ENCODE measurements at regions not wholly inside any gene's neighbourhood (a gene's known extent, or its start where the extent isn't known, plus 50 kb on each side); places are given as distances from the start of the nearest gene placed in this dataset.
"Not testable (repeated sequence)": the region's sequence is repeated elsewhere in the genome, so short reads cannot be mapped to it uniquely, and the experiment has no call there.

DNA sequence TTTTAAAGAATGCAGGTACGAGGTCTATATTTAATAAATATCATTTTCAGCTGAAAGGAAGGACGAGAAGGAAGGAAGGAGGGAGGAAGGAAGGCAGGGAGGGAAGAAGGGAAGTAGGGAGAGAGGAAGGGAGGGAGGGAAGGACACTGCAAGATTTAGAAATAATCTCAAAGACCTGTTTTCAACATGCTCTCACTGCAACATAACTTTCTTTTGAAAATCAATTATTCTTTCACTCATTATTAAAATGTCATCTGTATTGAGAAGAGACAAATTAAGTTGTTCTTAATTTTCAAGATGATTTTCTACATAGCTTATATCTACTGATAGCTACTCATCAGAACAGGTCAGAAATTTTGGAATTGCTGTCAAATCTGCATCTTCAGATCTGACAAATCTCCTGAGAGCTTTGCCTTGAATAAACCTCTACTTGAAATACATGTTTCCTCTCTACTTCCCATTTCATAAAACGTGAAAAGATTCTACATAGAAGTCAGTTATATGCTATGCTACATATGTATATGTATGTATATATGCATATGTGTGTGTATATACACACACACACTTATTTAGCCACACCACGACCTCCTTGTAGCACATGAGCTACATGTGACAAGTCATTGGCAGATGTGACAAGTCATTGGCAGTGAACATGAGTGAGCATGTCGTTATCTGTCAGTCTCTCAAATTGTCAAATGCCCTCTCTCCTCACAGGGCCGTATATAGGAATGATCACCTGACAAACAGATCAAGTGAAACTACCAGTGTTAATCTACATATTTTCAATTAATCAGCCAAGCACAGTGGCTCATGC is 241.6 kb downstream of the LY86 start:
- H3K27me3 Mint-ChIP-seq (ENCODE audit: low read depth): peaks cover 31% of the 10 kb centered on the region
- H3K4me3 Mint-ChIP-seq: no peak overlapping the region
- no peaks in the 10 kb centered on the region for H3K9me3 Mint-ChIP-seq
- H3K4me1 Mint-ChIP-seq (ENCODE audit: low read depth): peaks cover 11% of the 10 kb centered on the region
- no peak overlapping the region for H3K27ac Mint-ChIP-seq
- H3K36me3 Mint-ChIP-seq (ENCODE audit: low read depth): no peaks in the 10 kb centered on the region
- DNase-seq (ENCODE audit: low spot score): no peak

DNA sequence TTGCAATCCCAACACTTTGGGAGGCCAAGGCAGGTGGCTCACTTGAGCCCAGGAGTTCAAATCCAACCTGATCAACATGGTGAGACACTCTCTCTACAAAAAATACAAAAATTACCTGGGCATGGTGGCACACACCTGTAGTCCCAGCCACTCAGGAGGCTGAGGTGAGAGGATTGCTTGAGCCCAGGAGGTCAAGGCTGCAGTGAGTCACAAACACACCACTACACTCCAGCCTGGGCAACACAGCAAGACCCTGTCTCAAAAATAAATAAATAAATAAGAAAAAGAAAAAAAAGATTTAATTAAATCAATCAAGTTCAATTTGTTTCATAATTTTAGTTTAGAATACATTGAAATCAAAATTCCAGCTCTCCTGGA is 242.2 kb downstream of the LY86 start:
- not testable (repeated sequence) for H3K4me3 Mint-ChIP-seq; H3K36me3 Mint-ChIP-seq (ENCODE audit: low read depth); DNase-seq (ENCODE audit: low spot score); H3K27ac Mint-ChIP-seq; H3K9me3 Mint-ChIP-seq
- H3K4me1 Mint-ChIP-seq (ENCODE audit: low read depth): peaks cover 11% of the 10 kb centered on the region
- H3K27me3 Mint-ChIP-seq (ENCODE audit: low read depth): peaks cover 32% of the 10 kb centered on the region

GRCh38 chr6:6832439-6832838 is 243.9 kb downstream of the LY86 start:
- H3K9me3 Mint-ChIP-seq: no peaks in the 10 kb centered on the region
- no peak overlapping the region for H3K27ac Mint-ChIP-seq
- H3K36me3 Mint-ChIP-seq (ENCODE audit: low read depth): no peaks in the 10 kb centered on the region
- H3K27me3 Mint-ChIP-seq (ENCODE audit: low read depth): peaks cover 37% of the 10 kb centered on the region
- DNase-seq (ENCODE audit: low spot score): no peak
- H3K4me1 Mint-ChIP-seq (ENCODE audit: low read depth): peaks cover under 1% of the 10 kb centered on the region
- no peak overlapping the region for H3K4me3 Mint-ChIP-seq

GRCh38 chr6:6834356-6835222 is 246.1 kb downstream of the LY86 start:
- Mint-ChIP-seq H3K27me3 (ENCODE audit: low read depth) (peaks cover 47% of the 10 kb centered on the region), H3K4me3 (no peak overlapping the region), H3K4me1 (ENCODE audit: low read depth) (no peaks in the 10 kb centered on the region), H3K27ac (no peak overlapping the region), H3K9me3 (no peaks in the 10 kb centered on the region), H3K36me3 (ENCODE audit: low read depth) (no peaks in the 10 kb centered on the region)
- DNase-seq (ENCODE audit: low spot score): no peak

DNA sequence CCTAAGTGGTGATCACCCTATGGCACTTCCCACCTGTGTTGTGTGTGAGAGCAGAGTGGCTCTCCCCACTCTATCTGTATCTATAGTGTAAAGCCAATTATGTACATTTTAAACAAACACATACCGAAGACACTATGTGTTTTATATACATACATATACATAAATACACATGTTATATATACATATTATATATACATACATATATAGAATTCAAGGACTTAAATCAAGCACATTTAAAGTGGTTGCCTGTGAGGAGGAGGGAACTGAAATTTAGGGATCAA is 246.6 kb downstream of the LY86 start:
- no peaks in the 10 kb centered on the region for H3K9me3 Mint-ChIP-seq
- no peak overlapping the region for H3K27ac Mint-ChIP-seq
- H3K4me3 Mint-ChIP-seq: no peak overlapping the region
- H3K4me1 Mint-ChIP-seq (ENCODE audit: low read depth): no peaks in the 10 kb centered on the region
- peaks cover 45% of the 10 kb centered on the region for H3K27me3 Mint-ChIP-seq (ENCODE audit: low read depth)
- DNase-seq (ENCODE audit: low spot score): no peak
- H3K36me3 Mint-ChIP-seq (ENCODE audit: low read depth): no peaks in the 10 kb centered on the region

GRCh38 chr6:6836609-6837406 is 248.3 kb downstream of the LY86 start:
- H3K9me3 Mint-ChIP-seq: no peaks in the 10 kb centered on the region
- H3K27me3 Mint-ChIP-seq (ENCODE audit: low read depth): peaks cover 48% of the 10 kb centered on the region
- H3K4me1 Mint-ChIP-seq (ENCODE audit: low read depth): no peaks in the 10 kb centered on the region
- no peak for DNase-seq (ENCODE audit: low spot score)
- no peak overlapping the region for H3K27ac Mint-ChIP-seq
- H3K36me3 Mint-ChIP-seq (ENCODE audit: low read depth): no peaks in the 10 kb centered on the region
- no peak overlapping the region for H3K4me3 Mint-ChIP-seq

DNA sequence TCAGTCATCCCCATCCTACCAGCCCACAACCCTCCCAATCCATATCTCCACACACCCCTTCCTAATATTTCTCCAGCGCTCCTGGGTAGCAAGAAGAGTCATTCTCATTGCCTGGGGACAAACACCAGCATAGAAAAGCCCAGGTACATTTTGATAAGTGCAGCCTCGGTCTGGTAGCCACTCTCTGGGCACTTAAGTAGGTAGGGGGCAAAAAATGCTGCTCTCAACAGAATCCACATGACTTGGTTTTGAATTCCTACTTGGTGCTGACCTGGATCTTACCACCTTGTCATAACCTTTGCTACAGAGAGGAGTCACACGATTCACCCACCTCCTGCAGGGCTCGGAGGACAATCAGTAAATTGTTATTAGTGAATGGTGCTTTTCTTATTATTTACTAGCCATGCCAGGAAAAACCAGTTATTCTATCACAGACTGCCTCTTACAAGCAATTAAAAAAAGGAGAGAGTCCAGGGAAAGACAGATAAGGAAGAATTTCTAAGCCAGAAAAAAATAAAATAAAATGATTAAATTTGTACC is 249.1 kb downstream of the LY86 start:
- no peaks in the 10 kb centered on the region for H3K4me1 Mint-ChIP-seq (ENCODE audit: low read depth)
- no peak for DNase-seq (ENCODE audit: low spot score)
- H3K27me3 Mint-ChIP-seq (ENCODE audit: low read depth): peaks cover 50% of the 10 kb centered on the region
- no peak overlapping the region for H3K27ac Mint-ChIP-seq
- H3K9me3 Mint-ChIP-seq: no peaks in the 10 kb centered on the region
- no peaks in the 10 kb centered on the region for H3K36me3 Mint-ChIP-seq (ENCODE audit: low read depth)
- H3K4me3 Mint-ChIP-seq: no peak overlapping the region

DNA sequence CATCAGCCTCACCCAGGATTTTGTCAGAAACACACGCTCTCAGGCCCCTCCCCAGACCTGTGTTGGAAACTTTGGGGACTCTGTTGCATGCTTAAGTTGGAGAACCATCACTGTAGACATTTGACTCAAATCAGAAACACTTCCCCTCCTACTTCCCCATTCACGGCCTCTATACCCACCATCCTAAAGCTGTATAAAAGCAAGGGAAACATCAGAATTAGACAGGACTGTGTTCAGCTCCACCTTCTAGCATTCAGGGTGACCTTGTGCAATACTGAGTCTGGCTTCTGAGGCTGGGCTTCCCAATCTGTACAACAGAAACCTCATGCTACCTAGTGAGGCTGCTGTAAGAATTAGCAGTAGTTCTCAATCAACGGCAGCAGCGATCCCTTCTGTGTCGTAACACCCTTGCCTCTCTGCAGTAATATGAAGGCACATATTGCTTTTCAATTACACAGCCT is 252.3 kb downstream of the LY86 start:
- Mint-ChIP-seq H3K27me3 (ENCODE audit: low read depth) (peaks cover 56% of the 10 kb centered on the region), H3K27ac (no peak overlapping the region), H3K36me3 (ENCODE audit: low read depth) (no peaks in the 10 kb centered on the region), H3K4me3 (no peak overlapping the region), H3K9me3 (peaks cover 5% of the 10 kb centered on the region), H3K4me1 (ENCODE audit: low read depth) (no peaks in the 10 kb centered on the region)
- DNase-seq (ENCODE audit: low spot score): no peak

- Mint-ChIP-seq H3K4me3 (no peak overlapping the region), H3K27ac (no peak overlapping the region), H3K27me3 (ENCODE audit: low read depth) (peaks cover 55% of the 10 kb centered on the region), H3K4me1 (ENCODE audit: low read depth) (no peaks in the 10 kb centered on the region), H3K9me3 (peaks cover 12% of the 10 kb centered on the region), H3K36me3 (ENCODE audit: low read depth) (no peaks in the 10 kb centered on the region)
- no peak for DNase-seq (ENCODE audit: low spot score)
Observed at GRCh38 chr6:6841571-6841970, 253.1 kb downstream of the LY86 start.

- Mint-ChIP-seq H3K27me3 (ENCODE audit: low read depth) (peaks cover 50% of the 10 kb centered on the region), H3K27ac (no peak overlapping the region), H3K4me3 (no peak overlapping the region), H3K9me3 (peaks cover 12% of the 10 kb centered on the region), H3K4me1 (ENCODE audit: low read depth) (no peaks in the 10 kb centered on the region), H3K36me3 (ENCODE audit: low read depth) (no peaks in the 10 kb centered on the region)
- DNase-seq (ENCODE audit: low spot score): no peak
Observed at GRCh38 chr6:6842291-6842690, 253.8 kb downstream of the LY86 start.

GRCh38 chr6:6843057-6843627 is 254.6 kb downstream of the LY86 start:
- H3K36me3 Mint-ChIP-seq (ENCODE audit: low read depth): no peaks in the 10 kb centered on the region
- H3K9me3 Mint-ChIP-seq: peaks cover 12% of the 10 kb centered on the region
- no peak for DNase-seq (ENCODE audit: low spot score)
- no peak overlapping the region for H3K27ac Mint-ChIP-seq
- peaks cover 45% of the 10 kb centered on the region for H3K27me3 Mint-ChIP-seq (ENCODE audit: low read depth)
- no peak overlapping the region for H3K4me3 Mint-ChIP-seq
- no peaks in the 10 kb centered on the region for H3K4me1 Mint-ChIP-seq (ENCODE audit: low read depth)

GRCh38 chr6:6843777-6844176 is 255.3 kb downstream of the LY86 start:
- Mint-ChIP-seq H3K4me1 (ENCODE audit: low read depth) (no peaks in the 10 kb centered on the region), H3K36me3 (ENCODE audit: low read depth) (no peaks in the 10 kb centered on the region), H3K27ac (no peak overlapping the region), H3K4me3 (no peak overlapping the region), H3K27me3 (ENCODE audit: low read depth) (peaks cover 40% of the 10 kb centered on the region), H3K9me3 (peaks cover 12% of the 10 kb centered on the region)
- no peak for DNase-seq (ENCODE audit: low spot score)

- H3K4me1 Mint-ChIP-seq (ENCODE audit: low read depth): no peaks in the 10 kb centered on the region
- no peaks in the 10 kb centered on the region for H3K36me3 Mint-ChIP-seq (ENCODE audit: low read depth)
- peaks cover 36% of the 10 kb centered on the region for H3K27me3 Mint-ChIP-seq (ENCODE audit: low read depth)
- H3K4me3 Mint-ChIP-seq: no peak overlapping the region
- DNase-seq (ENCODE audit: low spot score): no peak
- H3K27ac Mint-ChIP-seq: no peak overlapping the region
- H3K9me3 Mint-ChIP-seq: peaks cover 12% of the 10 kb centered on the region
Observed at GRCh38 chr6:6844530-6844929, 256.0 kb downstream of the LY86 start.
